Right atrium auricular region (tissue), 2 donors: ENCODE measurements at regions not wholly inside any gene's neighbourhood (a gene's known extent, or its start where the extent isn't known, plus 50 kb on each side); places are given as distances from the start of the nearest gene placed in this dataset.

Experiments used
- DNase-seq: peaks from one replicate; pipeline ENCODE4 v3.0.0-alpha.2; 2019; ENCODE audit warnings: low spot score
- H3K27ac ChIP-seq, 2 donors: fragments of 200-600 bp; sonication (generic); 1 replicate in 1 of 2; 2 replicates in 1 of 2; pipeline ENCODE4 v1.5.1; 2016 to 2019
- H3K27me3 ChIP-seq, 2 donors: fragments of 200-600 bp; sonication (generic); one replicate each; pipeline versions ENCODE4 v1.5.1 to v1.6.0; 2017 to 2019
- H3K36me3 ChIP-seq: fragments of 200-600 bp; sonication (generic); one replicate; pipeline ENCODE4 v1.5.1; 2016
- H3K4me1 ChIP-seq, 2 donors: fragments of 200-600 bp; sonication (generic); one replicate each; pipeline versions ENCODE4 v1.5.1 to v1.6.0; 2017 to 2019
- H3K4me3 ChIP-seq, 2 donors: fragments of 200-600 bp; sonication (generic); 1 replicate in 1 of 2; 2 replicates in 1 of 2; pipeline ENCODE4 v1.5.1; 2017 to 2019; ENCODE audit warnings: mild to moderate bottlenecking in 1 of 2, moderate library complexity in 1 of 2
- H3K9me3 ChIP-seq, 2 donors: fragments of 200-600 bp; sonication (generic); one replicate each; pipeline ENCODE4 v1.5.1; 2019
- CTCF ChIP-seq, 2 donors: fragments of 200-600 bp; sonication (generic); IDR thresholded peaks; one replicate each; pipeline ENCODE4 v1.5.1; 2019; ENCODE audit warnings: antibody characterized with exemption in 2 of 2

DNA sequence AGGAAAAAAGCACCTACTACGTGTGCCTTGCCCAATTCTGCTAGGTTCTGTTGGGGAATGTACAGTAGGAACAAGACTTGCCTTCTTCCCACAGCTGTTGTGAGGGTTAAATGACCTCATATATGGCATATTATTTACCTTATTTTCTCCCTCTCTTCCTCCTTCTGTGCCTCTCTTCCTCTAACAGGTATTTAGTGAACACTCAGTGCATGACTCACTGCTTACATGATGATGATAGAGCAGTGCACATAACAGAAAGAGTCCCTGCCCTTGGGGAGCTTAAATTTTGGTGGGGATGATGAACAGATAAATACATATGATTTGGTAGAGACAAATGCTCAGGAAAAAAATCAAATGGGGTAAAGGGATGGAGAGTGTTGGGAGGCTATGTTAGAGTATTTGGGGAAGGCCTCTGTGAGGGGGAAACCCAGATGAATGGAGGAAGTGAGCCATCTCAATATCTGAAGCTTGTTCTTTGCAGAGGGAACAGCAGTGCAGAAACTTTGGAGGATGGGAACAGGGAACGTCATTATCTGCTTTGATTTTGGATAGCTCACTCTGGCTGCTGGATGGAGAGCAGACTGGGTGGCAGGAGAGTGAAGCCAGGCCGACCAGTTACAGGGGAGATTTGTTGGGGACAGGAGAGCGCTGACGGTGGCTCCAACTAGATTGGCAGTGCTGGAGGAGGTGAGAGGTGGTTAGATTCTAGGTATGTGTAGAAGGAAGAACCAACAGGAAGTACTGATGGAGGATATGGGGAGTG, 95.5 kb upstream of the TENM4 start:
- Histone ChIP-seq H3K27me3 (no peaks in the 10 kb centered on the region), H3K9me3 (no peaks in the 10 kb centered on the region), H3K4me3 (no peak overlapping the region), H3K36me3 (no peaks in the 10 kb centered on the region), H3K27ac (no peak overlapping the region), H3K4me1 (no peaks in the 10 kb centered on the region)
- DNase-seq: no peak
- no peak for TF ChIP-seq CTCF (IDR thresholded peaks at IDR 0.05)

DNA sequence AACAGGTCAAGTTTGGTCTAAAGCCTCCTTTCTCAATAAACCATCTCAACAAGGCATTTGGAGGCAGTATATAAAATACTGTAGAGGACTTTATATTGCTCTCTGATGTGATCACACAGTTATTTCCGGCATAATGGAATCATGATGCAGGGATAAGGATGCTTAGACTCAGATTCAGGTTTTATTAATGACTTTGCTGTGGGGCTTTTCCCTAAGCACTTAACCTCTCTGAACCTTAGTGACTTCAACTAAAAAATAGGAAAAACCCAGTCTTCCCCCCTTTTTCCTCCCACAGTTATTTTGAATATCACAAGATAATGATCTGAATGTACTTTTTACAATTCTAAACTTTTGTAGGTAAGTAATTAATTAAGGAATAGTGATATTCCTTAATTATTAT, 94.8 kb upstream of the TENM4 start:
- no peak for DNase-seq
- no peak for TF ChIP-seq CTCF (IDR thresholded peaks at IDR 0.05)
- no peaks in the 10 kb centered on the region for H3K27me3 ChIP-seq

GRCh38 chr11:79525257-79525656, 84.4 kb upstream of the TENM4 start:
- H3K27ac ChIP-seq: no peak overlapping the region
- no peak for DNase-seq
- TF ChIP-seq CTCF (IDR thresholded peaks at IDR 0.05): no peak
- H3K27me3 ChIP-seq: no peaks in the 10 kb centered on the region
- no peak overlapping the region for H3K4me3 ChIP-seq
- H3K4me1 ChIP-seq: no peaks in the 10 kb centered on the region
- no peaks in the 10 kb centered on the region for H3K36me3 ChIP-seq
- H3K9me3 ChIP-seq: no peaks in the 10 kb centered on the region

More for the DNA sequence above, 94.8 kb upstream of the TENM4 start:
- H3K4me1 ChIP-seq: no peaks in the 10 kb centered on the region
- H3K36me3 ChIP-seq: no peaks in the 10 kb centered on the region
- H3K9me3 ChIP-seq: no peaks in the 10 kb centered on the region
- no peak overlapping the region for H3K27ac ChIP-seq
- no peak overlapping the region for H3K4me3 ChIP-seq

- no peak overlapping the region for H3K4me3 ChIP-seq
- no peaks in the 10 kb centered on the region for H3K4me1 ChIP-seq
- TF ChIP-seq CTCF (IDR thresholded peaks at IDR 0.05): no peak
- H3K27me3 ChIP-seq: no peaks in the 10 kb centered on the region
- no peaks in the 10 kb centered on the region for H3K9me3 ChIP-seq
- no peak overlapping the region for H3K27ac ChIP-seq
- no peaks in the 10 kb centered on the region for H3K36me3 ChIP-seq
- no peak for DNase-seq
Measured at GRCh38 chr11:79522626-79523025, 81.8 kb upstream of the TENM4 start.

DNA sequence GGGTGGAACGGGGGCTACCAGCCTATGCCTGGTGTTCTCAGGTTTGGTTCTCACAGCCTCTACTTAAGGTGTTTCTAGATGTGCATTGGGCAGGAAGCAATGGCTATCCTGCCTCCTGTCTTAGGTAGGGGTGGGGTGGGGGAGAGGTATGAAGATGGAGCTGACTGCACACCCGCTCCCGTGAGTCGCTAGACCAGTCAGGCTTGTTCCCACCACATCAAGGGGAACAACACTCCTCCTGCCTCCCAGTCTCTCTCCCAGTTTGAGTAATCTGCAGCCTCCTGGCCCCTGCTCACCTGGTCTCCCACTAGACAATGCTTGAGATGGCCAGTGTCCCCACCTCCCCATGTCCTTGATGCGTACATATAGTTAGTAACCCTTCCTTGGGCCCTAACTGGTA, 79.3 kb upstream of the TENM4 start:
- H3K36me3 ChIP-seq: no peaks in the 10 kb centered on the region
- no peaks in the 10 kb centered on the region for H3K4me1 ChIP-seq
- no peaks in the 10 kb centered on the region for H3K9me3 ChIP-seq
- TF ChIP-seq CTCF (IDR thresholded peaks at IDR 0.05): no peak
- no peak overlapping the region for H3K27ac ChIP-seq
- H3K4me3 ChIP-seq: no peak overlapping the region
- H3K27me3 ChIP-seq: no peaks in the 10 kb centered on the region
- no peak for DNase-seq

- DNase-seq: no peak
Measured at GRCh38 chr11:79515781-79516180, 75.0 kb upstream of the TENM4 start.

More at GRCh38 chr11:79515781-79516180, 75.0 kb upstream of the TENM4 start:
- Histone ChIP-seq H3K27ac (no peak overlapping the region), H3K9me3 (no peaks in the 10 kb centered on the region), H3K4me3 (no peak overlapping the region), H3K27me3 (no peaks in the 10 kb centered on the region), H3K36me3 (no peaks in the 10 kb centered on the region), H3K4me1 (no peaks in the 10 kb centered on the region)
- no peak for TF ChIP-seq CTCF (IDR thresholded peaks at IDR 0.05)
